Lower leg skin (tissue), 3 donors: ENCODE measurements at regions not wholly inside any gene's neighbourhood (a gene's known extent, or its start where the extent isn't known, plus 50 kb on each side); places are given as distances from the start of the nearest gene placed in this dataset.
"Not testable (repeated sequence)": the region's sequence is repeated elsewhere in the genome, so short reads cannot be mapped to it uniquely, and the experiment has no call there.

Experiments
- CTCF ChIP-seq, 3 donors: fragments of 450-650 bp; IDR thresholded peaks; one replicate each; pipeline ENCODE4 v1.5.1; 2016; ENCODE audit warnings: antibody characterized with exemption in 3 of 3, mild to moderate bottlenecking in 3 of 3, moderate library complexity in 2 of 3
- POLR2A ChIP-seq, 2 donors: fragments of 450-650 bp; IDR thresholded peaks; one replicate each; pipeline ENCODE4 v1.6.1; 2016 to 2017; ENCODE audit warnings: antibody characterized with exemption in 2 of 2, mild to moderate bottlenecking in 1 of 2, moderate library complexity in 1 of 2

- TF ChIP-seq POLR2A, CTCF (IDR thresholded peaks at IDR 0.05): not testable (repeated sequence)
These were observed 4849.3 kb upstream of the OR11H1 start for GRCh38 chr22:10678720-10679119.
